C4-2B (cell line): ENCODE measurements at regions not wholly inside any gene's neighbourhood (a gene's known extent, or its start where the extent isn't known, plus 50 kb on each side); places are given as distances from the start of the nearest gene placed in this dataset.

Source experiments
- H3K27ac ChIP-seq: fragments of 450-650 bp; 2 replicates; pipeline ENCODE4 v1.5.1; 2017
- CTCF ChIP-seq: fragments of 450-650 bp; conservative IDR thresholded peaks from 2 replicates; pipeline ENCODE4 v1.5.1; 2017; ENCODE audit warnings: mild to moderate bottlenecking
- ZFX ChIP-seq: fragments of 450-650 bp; IDR thresholded peaks from 2 replicates; pipeline ENCODE4 v1.6.1; 2017

- no peak for TF ChIP-seq CTCF
- no peak for TF ChIP-seq ZFX
- no peak overlapping the region for H3K27ac ChIP-seq
Measured at GRCh38 chr2:181784556-181784955, 104.2 kb upstream of the NEUROD1 start.

GRCh38 chr2:181785691-181786344 is 105.5 kb upstream of the NEUROD1 start:
- H3K27ac ChIP-seq: no peak overlapping the region

GRCh38 chr2:181786371-181787228 is 104.9 kb upstream of the ITPRID2 start:
- no peak overlapping the region for H3K27ac ChIP-seq
- no peak for TF ChIP-seq CTCF

More at GRCh38 chr2:181785691-181786344, 105.5 kb upstream of the NEUROD1 start:
- TF ChIP-seq ZFX: no peak
- TF ChIP-seq CTCF: no peak

- no peak overlapping the region for H3K27ac ChIP-seq
- TF ChIP-seq ZFX (no peak), CTCF (no peak)
Measured at GRCh38 chr2:181787310-181788048, 104.1 kb upstream of the ITPRID2 start.

- no peak overlapping the region for H3K27ac ChIP-seq
- TF ChIP-seq ZFX (no peak), CTCF (no peak)
Measured at GRCh38 chr2:181788897-181789555, 102.5 kb upstream of the ITPRID2 start.

- no peak for TF ChIP-seq CTCF
- no peak for TF ChIP-seq ZFX
- no peak overlapping the region for H3K27ac ChIP-seq
Measured at GRCh38 chr2:181789827-181790448, 101.6 kb upstream of the ITPRID2 start.
